Peyer's patch (tissue), 4 donors: ENCODE measurements at regions not wholly inside any gene's neighbourhood (a gene's known extent, or its start where the extent isn't known, plus 50 kb on each side); places are given as distances from the start of the nearest gene placed in this dataset.

Experiments used
- DNase-seq, 3 donors: peaks; one replicate each; pipeline ENCODE4 v3.0.0-alpha.2; 2017 to 2019
- H3K27ac ChIP-seq, 4 donors: fragments of 200-600 bp; sonication (generic); one replicate each; pipeline ENCODE4 v1.5.1; 2016 to 2019
- H3K27me3 ChIP-seq, 2 donors: fragments of 200-600 bp; sonication (generic); one replicate each; pipeline ENCODE4 v1.5.1; 2019
- H3K36me3 ChIP-seq, 3 donors: fragments of 200-600 bp; sonication (generic); one replicate each; pipeline ENCODE4 v1.5.1; 2016 to 2019
- H3K4me1 ChIP-seq, 4 donors: fragments of 200-600 bp; sonication (generic); one replicate each; pipeline ENCODE4 v1.5.1; 2016 to 2019
- H3K4me3 ChIP-seq, 4 donors: fragments of 200-600 bp; sonication (generic); 1 replicate in 3 of 4; 2 replicates in 1 of 4; pipeline ENCODE4 v1.5.1; 2016 to 2019; ENCODE audit warnings: mild to moderate bottlenecking in 1 of 4
- H3K9me3 ChIP-seq, 4 donors: fragments of 200-600 bp; sonication (generic); one replicate each; pipeline ENCODE4 v1.5.1; 2016 to 2019; ENCODE audit warnings: mild to moderate bottlenecking in 1 of 4
- CTCF ChIP-seq, 6 experiments: fragments of 450-650 bp in 4 of 6; fragments of 200-600 bp in 2 of 6; sonication (generic) in 1 of 6; IDR thresholded peaks; one replicate each; pipeline ENCODE4 v1.5.1; 2017 to 2019; ENCODE audit warnings: antibody characterized with exemption in 6 of 6, mild to moderate bottlenecking in 3 of 6, moderate library complexity in 1 of 6
- POLR2A ChIP-seq, 2 donors: fragments of 450-650 bp; IDR thresholded peaks; one replicate each; pipeline ENCODE4 v1.5.1; 2017; ENCODE audit warnings: antibody characterized with exemption in 2 of 2, mild to moderate bottlenecking in 2 of 2, moderate library complexity in 2 of 2

- Histone ChIP-seq H3K4me1 (no peaks in the 10 kb centered on the region), H3K27ac (no peak overlapping the region), H3K36me3 (no peaks in the 10 kb centered on the region), H3K27me3 (no peaks in the 10 kb centered on the region), H3K9me3 (no peaks in the 10 kb centered on the region), H3K4me3 (no peak overlapping the region)
- no peak for TF ChIP-seq CTCF (IDR thresholded peaks at IDR 0.05)
- DNase-seq = no peak
Measured at GRCh38 chr6:104484191-104484590, 375.5 kb downstream of the HACE1 start.

GRCh38 chr6:104483225-104483834 lies 376.4 kb downstream of the HACE1 start:
- H3K27me3 ChIP-seq = no peaks in the 10 kb centered on the region
- no peaks in the 10 kb centered on the region for H3K9me3 ChIP-seq
- H3K4me1 ChIP-seq = no peaks in the 10 kb centered on the region
- H3K36me3 ChIP-seq = no peaks in the 10 kb centered on the region
- no peak for TF ChIP-seq CTCF (IDR thresholded peaks at IDR 0.05)
- TF ChIP-seq POLR2A (IDR thresholded peaks at IDR 0.05) = no peak
- H3K4me3 ChIP-seq = no peak overlapping the region
- no peak for DNase-seq
- no peak overlapping the region for H3K27ac ChIP-seq

GRCh38 chr6:104477569-104477968 lies 382.1 kb downstream of the HACE1 start:
- no peak overlapping the region for H3K4me3 ChIP-seq
- H3K27ac ChIP-seq = no peak overlapping the region
- DNase-seq = no peak
- H3K4me1 ChIP-seq = no peaks in the 10 kb centered on the region
- no peaks in the 10 kb centered on the region for H3K9me3 ChIP-seq
- TF ChIP-seq CTCF (IDR thresholded peaks at IDR 0.05) (no peak), POLR2A (IDR thresholded peaks at IDR 0.05) (no peak)
- H3K27me3 ChIP-seq = no peaks in the 10 kb centered on the region
- no peaks in the 10 kb centered on the region for H3K36me3 ChIP-seq

GRCh38 chr6:104473021-104473429 lies 386.7 kb downstream of the HACE1 start:
- no peak for TF ChIP-seq CTCF (IDR thresholded peaks at IDR 0.05)
- TF ChIP-seq POLR2A (IDR thresholded peaks at IDR 0.05) = no peak
- H3K36me3 ChIP-seq = no peaks in the 10 kb centered on the region
- H3K27me3 ChIP-seq = no peaks in the 10 kb centered on the region
- H3K4me1 ChIP-seq = no peaks in the 10 kb centered on the region
- no peak overlapping the region for H3K4me3 ChIP-seq
- H3K27ac ChIP-seq = no peak overlapping the region
- H3K9me3 ChIP-seq = no peaks in the 10 kb centered on the region
- no peak for DNase-seq

- H3K4me1 ChIP-seq = no peaks in the 10 kb centered on the region
- no peak for DNase-seq
- TF ChIP-seq CTCF (IDR thresholded peaks at IDR 0.05) (no peak), POLR2A (IDR thresholded peaks at IDR 0.05) (no peak)
- no peak overlapping the region for H3K4me3 ChIP-seq
- no peaks in the 10 kb centered on the region for H3K9me3 ChIP-seq
- no peaks in the 10 kb centered on the region for H3K36me3 ChIP-seq
- no peaks in the 10 kb centered on the region for H3K27me3 ChIP-seq
- no peak overlapping the region for H3K27ac ChIP-seq
Measured at GRCh38 chr6:104472021-104472901, 387.5 kb downstream of the HACE1 start.
